SH-SY5Y (cell line): ENCODE measurements at regions not wholly inside any gene's neighbourhood (a gene's known extent, or its start where the extent isn't known, plus 50 kb on each side); places are given as distances from the start of the nearest gene placed in this dataset.

Experiments used
- GATA2 ChIP-seq: IDR thresholded peaks from 2 replicates; pipeline ENCODE4 v1.6.1; 2011; ENCODE audit warnings: mild to moderate bottlenecking, low read depth, low read length
- GATA3 ChIP-seq: IDR thresholded peaks from 2 replicates; pipeline ENCODE4 v1.6.1; 2011; ENCODE audit warnings: low read depth, mild to moderate bottlenecking, low read length, moderate library complexity

GRCh38 chr5:118173340-118173739 is 815.0 kb downstream of the DTWD2 start:
- TF ChIP-seq GATA2 (no peak), GATA3 (no peak)

GRCh38 chr5:118165619-118166018 is 822.7 kb downstream of the DTWD2 start:
- no peak for TF ChIP-seq GATA2
- no peak for TF ChIP-seq GATA3

- TF ChIP-seq GATA2 (no peak), GATA3 (no peak)
These were observed 832.2 kb downstream of the DTWD2 start for GRCh38 chr5:118156181-118156580.

DNA sequence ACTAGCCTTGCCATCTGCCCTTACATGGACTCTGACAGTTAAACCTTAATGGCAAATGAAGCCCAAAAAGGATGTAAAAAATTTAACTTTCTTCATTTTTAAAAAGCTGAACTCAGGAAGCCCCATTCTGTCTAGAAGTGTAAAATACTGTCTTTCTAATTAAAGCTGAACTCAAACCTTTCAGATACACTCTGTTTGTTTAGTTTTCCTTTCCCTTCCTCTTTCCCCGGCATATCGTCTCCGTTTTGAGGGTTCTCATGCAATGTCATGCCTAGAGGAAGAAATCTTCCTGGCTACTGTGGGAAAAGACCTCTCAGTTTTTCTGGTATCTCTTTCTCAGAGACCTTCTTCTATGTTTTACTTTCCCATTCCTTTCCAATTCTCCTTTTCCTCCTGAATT is 841.5 kb downstream of the DTWD2 start:
- TF ChIP-seq GATA3 = no peak

GRCh38 chr5:118144540-118144939 is 843.8 kb downstream of the DTWD2 start:
- TF ChIP-seq GATA3 (no peak), GATA2 (no peak)

DNA sequence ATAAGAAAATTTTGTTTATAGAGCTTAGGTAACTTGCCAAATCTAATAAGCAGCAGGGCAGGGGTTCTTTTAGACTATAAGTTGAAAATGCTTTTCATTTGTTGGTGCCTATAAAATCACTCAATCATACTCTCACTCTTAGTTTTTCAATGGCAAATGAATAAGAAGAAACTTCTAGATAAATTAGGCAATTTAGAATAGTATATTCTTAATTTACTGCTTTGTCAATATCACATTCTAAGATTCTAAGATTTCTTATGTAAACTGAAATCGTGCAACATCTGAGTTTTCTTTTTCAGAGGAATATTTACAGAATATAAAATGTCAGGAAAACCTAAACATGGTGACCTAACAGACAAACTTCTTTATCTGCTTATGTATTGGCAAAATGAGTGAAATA is 849.0 kb downstream of the DTWD2 start:
- TF ChIP-seq GATA3 (no peak), GATA2 (no peak)

GRCh38 chr5:118126159-118126558 is 862.2 kb downstream of the DTWD2 start:
- no peak for TF ChIP-seq GATA3
- TF ChIP-seq GATA2 = no peak

DNA sequence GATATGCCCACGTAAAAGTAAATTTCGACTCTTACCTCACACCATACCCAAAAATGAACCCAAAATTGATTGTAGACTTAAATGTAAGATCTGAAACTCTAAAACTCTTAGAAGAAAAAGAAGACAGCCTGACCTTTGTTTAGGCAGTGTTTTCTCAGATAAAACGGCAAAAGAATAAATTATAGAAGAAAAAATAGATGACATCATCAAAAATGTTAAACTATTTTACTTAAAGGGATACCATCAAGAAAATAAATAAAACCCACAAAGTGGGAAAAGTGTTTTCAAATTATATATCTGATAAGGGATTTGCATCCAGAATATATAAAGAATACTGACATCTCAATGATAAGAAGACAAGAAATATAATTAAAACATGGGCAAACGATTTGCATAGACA is 862.7 kb downstream of the DTWD2 start:
- TF ChIP-seq GATA3 = no peak
- no peak for TF ChIP-seq GATA2

- no peak for TF ChIP-seq GATA2
- TF ChIP-seq GATA3 = no peak
These were observed 867.1 kb downstream of the DTWD2 start for GRCh38 chr5:118121258-118121657.

DNA sequence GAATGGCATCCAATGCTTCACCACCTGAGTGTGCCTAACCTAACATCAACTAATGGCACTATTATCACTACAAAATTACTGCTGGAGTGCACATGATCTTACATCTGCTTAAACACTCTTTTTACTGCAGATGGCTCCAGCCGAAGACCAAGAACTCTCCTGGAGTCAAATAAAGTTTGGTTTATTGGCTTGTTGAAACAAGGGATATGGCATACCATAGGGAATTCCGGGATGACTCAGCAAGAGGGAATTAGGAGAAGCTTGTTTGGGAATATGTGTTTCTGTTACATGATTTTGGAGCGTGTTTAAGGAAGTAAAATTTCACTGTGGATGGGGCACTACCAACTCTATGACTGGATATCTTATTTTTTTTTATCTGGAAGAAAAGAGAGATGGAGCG is 872.6 kb downstream of the DTWD2 start:
- TF ChIP-seq GATA3 = no peak
- TF ChIP-seq GATA2 = no peak

DNA sequence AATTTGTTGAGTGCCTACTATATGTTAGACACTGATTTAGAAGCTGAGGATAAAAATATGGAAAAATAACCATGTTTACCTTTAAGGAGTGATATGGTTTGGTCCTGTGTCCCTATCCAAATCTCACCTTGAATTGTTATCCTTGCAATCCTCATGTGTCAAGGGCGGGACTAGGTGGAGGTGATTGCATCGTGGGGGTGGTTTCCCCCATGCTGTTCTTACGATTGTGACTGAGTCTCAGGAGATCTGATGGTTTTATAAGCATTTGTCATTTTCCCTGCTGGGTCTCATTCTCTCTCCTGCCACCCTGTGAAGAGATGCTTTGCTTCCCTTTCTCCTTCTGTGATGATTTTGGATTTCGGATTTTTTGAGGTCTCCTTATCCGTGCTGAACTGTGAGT is 876.4 kb downstream of the DTWD2 start:
- TF ChIP-seq GATA2 = no peak
- no peak for TF ChIP-seq GATA3

DNA sequence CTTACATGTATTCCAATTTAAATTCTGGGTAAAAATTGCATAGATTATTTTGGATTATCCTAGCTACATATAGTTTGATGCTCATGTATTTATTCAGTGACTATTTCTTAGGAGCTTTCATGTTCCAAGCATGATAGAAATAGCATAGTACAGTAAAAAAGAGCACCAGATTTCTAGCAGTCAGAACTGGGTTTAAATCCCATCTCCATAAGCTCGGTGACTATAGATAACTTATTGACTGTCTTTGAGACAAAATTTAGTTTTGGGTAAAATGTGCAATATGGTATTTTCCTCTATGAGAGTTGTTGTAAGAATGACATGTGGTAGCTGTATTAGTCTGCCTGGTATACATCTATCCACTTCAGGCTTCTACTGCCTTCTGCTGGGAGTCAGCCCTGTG is 889.6 kb downstream of the DTWD2 start:
- no peak for TF ChIP-seq GATA2
- TF ChIP-seq GATA3 = no peak

- TF ChIP-seq GATA3 = no peak
- TF ChIP-seq GATA2 = no peak
These were observed 893.2 kb downstream of the DTWD2 start for GRCh38 chr5:118095115-118095514.

- TF ChIP-seq GATA2 (no peak), GATA3 (no peak)
These were observed 899.9 kb downstream of the DTWD2 start for GRCh38 chr5:118088448-118088847.

DNA sequence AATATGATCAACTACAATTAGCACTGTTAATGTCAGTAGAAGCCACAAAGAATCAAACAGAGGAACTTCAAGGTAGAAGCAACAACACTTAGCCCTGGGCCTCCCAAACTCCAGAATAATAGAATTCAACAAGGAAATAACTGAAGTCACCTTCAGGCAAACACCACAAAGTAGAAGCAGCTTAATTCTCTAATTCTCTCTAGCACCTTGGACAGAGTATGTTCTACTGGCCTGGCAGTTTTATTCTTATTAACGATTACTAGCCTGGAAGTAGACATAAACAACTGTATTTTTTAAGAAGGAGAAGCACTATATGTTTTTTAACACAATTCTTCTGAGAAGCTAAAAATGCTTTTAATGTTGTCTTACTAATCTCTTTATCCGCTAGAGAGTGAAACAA is 911.9 kb downstream of the DTWD2 start:
- TF ChIP-seq GATA3 (no peak), GATA2 (no peak)

GRCh38 chr5:118070041-118070440 is 918.3 kb downstream of the DTWD2 start:
- no peak for TF ChIP-seq GATA3
- TF ChIP-seq GATA2 = no peak

GRCh38 chr5:118069452-118069851 is 918.9 kb downstream of the DTWD2 start:
- TF ChIP-seq GATA2 (no peak), GATA3 (no peak)

- TF ChIP-seq GATA2 (peak; percentile 16; the same call in 1 of the 2 replicates), GATA3 (no peak)
These were observed 919.5 kb downstream of the DTWD2 start for GRCh38 chr5:118068886-118069285.
